Caco-2 (cell line): ENCODE measurements at regions not wholly inside any gene's neighbourhood (a gene's known extent, or its start where the extent isn't known, plus 50 kb on each side); places are given as distances from the start of the nearest gene placed in this dataset.

Experiments used
- BruUV-seq: library from RNA; stranded (reverse); fragments of 400-500 nt; replicated peaks from 2 replicates; lab custom pipeline; 2021; lab: Mats Ljungman, UMichigan
- CTCF ChIA-PET: fragments of 300-600 bp; sonication (Branson Sonifier 250); formaldehyde crosslinking; loops from one replicate; lab custom pipeline; 2022; ENCODE audit warnings: antibody characterized with exemption; lab: Charles Lee
- POLR2A ChIA-PET: fragments of 300-600 bp; sonication (Branson Sonifier 250); formaldehyde crosslinking; loops from one replicate; lab custom pipeline; 2022; ENCODE audit warnings: antibody characterized with exemption; lab: Charles Lee
- DNase-seq, 2 experiments: peaks; one replicate each; pipeline versions ENCODE4 v3.0.0 to v3.0.0-alpha.2; 2020 to 2022
- H3K27me3 ChIP-seq: replicated peaks from 2 replicates; pipeline ENCODE4 v1.6.0; 2011; ENCODE audit warnings: low read length; ENCODE audit not compliant: control insufficient read depth, insufficient read depth
- H3K36me3 ChIP-seq: 2 replicates; pipeline ENCODE4 v1.5.1; 2011; ENCODE audit warnings: low read length; ENCODE audit not compliant: control insufficient read depth, insufficient read depth
- H3K4me1 ChIP-seq: fragments of 250-450 bp; sonication (Bioruptor Pico); 2 replicates; pipeline ENCODE4 v1.5.1; 2020; ENCODE audit warnings: mild to moderate bottlenecking
- H3K4me3 ChIP-seq: 2 replicates; pipeline ENCODE4 v1.5.1; 2011; ENCODE audit warnings: low read depth, mild to moderate bottlenecking, control low read depth, low read length
- H3K9me3 ChIP-seq: fragments of 250-450 bp; sonication (Bioruptor Pico); 2 replicates; pipeline ENCODE4 v1.5.1; 2020; ENCODE audit warnings: mild to moderate bottlenecking, moderate library complexity
- H3K27ac Mint-ChIP-seq: one replicate; pipeline ENCODE4 v1.8.0; 2022; ENCODE audit warnings: mixed read lengths; ENCODE audit not compliant: unreplicated experiment
- H3K27me3 Mint-ChIP-seq: one replicate; pipeline ENCODE4 v1.8.0; 2022; ENCODE audit warnings: mixed read lengths; ENCODE audit not compliant: insufficient read depth, unreplicated experiment
- H3K36me3 Mint-ChIP-seq: one replicate; pipeline ENCODE4 v1.8.0; 2022; ENCODE audit warnings: mild to moderate bottlenecking, mixed read lengths; ENCODE audit not compliant: insufficient read depth, unreplicated experiment
- H3K4me1 Mint-ChIP-seq: one replicate; pipeline ENCODE4 v1.8.0; 2022; ENCODE audit warnings: low read depth, mixed read lengths; ENCODE audit not compliant: unreplicated experiment
- H3K4me3 Mint-ChIP-seq: one replicate; pipeline ENCODE4 v1.8.0; 2022; ENCODE audit warnings: mild to moderate bottlenecking, moderate library complexity, mixed read lengths; ENCODE audit not compliant: unreplicated experiment
- H3K9me3 Mint-ChIP-seq: one replicate; pipeline ENCODE4 v1.8.0; 2022; ENCODE audit warnings: mixed read lengths; ENCODE audit not compliant: unreplicated experiment
- intact Hi-C: fragments of 100-400 bp; cut with micrococcal nuclease; formaldehyde crosslinking; loops from one replicate; pipeline ENCODE4 v1.10.0; 2022; ENCODE audit not compliant: unreplicated experiment
- TF ChIP-seq, protein P1 (sequence below), 2 experiments: fragments of 200-600 bp in 1 of 2; IDR thresholded peaks; 1 replicate in 1 of 2; 2 replicates in 1 of 2; pipeline versions ENCODE4 v1.5.1 to v1.8.0; 2011 to 2022; ENCODE audit warnings: antibody characterized with exemption in 1 of 2, control low read depth in 1 of 2, inconsistent platforms in 1 of 2, low read depth in 1 of 2, low read length in 1 of 2, mild to moderate bottlenecking in 1 of 2, moderate library complexity in 1 of 2; ENCODE audit not compliant: insufficient read depth in 1 of 2, severe bottlenecking in 1 of 2, unreplicated experiment in 1 of 2

DNA sequence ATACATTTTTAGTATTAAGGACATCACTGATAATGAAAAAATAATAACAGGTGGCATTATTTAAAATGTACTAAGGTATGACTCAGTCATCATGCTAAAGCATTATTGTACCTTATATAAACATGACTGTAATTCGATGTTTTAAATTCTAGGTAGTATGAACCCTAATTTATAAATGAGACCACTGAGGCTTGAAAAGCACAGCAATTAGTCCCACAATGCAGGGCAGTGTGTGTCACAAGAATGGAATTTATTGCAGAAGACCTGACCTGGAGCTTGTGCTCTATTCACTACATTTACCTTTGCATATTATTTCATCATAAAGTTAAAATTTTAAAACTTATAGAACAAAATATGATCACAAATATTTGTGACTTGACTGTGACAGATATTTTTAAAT is 358.5 kb upstream of the DSEL start:
- Histone ChIP-seq H3K36me3 (no peaks in the 10 kb centered on the region), H3K4me1 (no peaks in the 10 kb centered on the region), H3K4me3 (no peak overlapping the region), H3K27me3 (no peaks in the 10 kb centered on the region), H3K9me3 (no peaks in the 10 kb centered on the region)
- H3K27me3 Mint-ChIP-seq = peaks cover under 1% of the 10 kb centered on the region
- BruUV-seq = no TSS peak
- H3K4me3 Mint-ChIP-seq = no peak overlapping the region
- H3K4me1 Mint-ChIP-seq = no peaks in the 10 kb centered on the region
- ChIA-PET CTCF (no interaction called here), POLR2A (no interaction called here)
- DNase-seq = no peak
- intact Hi-C loops = no loop called here
- no peak overlapping the region for H3K27ac Mint-ChIP-seq
- H3K36me3 Mint-ChIP-seq = no peaks in the 10 kb centered on the region
- TF ChIP-seq, protein P1, sequence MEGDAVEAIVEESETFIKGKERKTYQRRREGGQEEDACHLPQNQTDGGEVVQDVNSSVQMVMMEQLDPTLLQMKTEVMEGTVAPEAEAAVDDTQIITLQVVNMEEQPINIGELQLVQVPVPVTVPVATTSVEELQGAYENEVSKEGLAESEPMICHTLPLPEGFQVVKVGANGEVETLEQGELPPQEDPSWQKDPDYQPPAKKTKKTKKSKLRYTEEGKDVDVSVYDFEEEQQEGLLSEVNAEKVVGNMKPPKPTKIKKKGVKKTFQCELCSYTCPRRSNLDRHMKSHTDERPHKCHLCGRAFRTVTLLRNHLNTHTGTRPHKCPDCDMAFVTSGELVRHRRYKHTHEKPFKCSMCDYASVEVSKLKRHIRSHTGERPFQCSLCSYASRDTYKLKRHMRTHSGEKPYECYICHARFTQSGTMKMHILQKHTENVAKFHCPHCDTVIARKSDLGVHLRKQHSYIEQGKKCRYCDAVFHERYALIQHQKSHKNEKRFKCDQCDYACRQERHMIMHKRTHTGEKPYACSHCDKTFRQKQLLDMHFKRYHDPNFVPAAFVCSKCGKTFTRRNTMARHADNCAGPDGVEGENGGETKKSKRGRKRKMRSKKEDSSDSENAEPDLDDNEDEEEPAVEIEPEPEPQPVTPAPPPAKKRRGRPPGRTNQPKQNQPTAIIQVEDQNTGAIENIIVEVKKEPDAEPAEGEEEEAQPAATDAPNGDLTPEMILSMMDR (IDR thresholded peaks at IDR 0.05; ENCODE audit: insufficient read depth in 1 of 2, low read depth in 1 of 2, low read length in 1 of 2, severe bottlenecking in 1 of 2, unreplicated experiment in 1 of 2) = no peak
- H3K9me3 Mint-ChIP-seq = no peaks in the 10 kb centered on the region

DNA sequence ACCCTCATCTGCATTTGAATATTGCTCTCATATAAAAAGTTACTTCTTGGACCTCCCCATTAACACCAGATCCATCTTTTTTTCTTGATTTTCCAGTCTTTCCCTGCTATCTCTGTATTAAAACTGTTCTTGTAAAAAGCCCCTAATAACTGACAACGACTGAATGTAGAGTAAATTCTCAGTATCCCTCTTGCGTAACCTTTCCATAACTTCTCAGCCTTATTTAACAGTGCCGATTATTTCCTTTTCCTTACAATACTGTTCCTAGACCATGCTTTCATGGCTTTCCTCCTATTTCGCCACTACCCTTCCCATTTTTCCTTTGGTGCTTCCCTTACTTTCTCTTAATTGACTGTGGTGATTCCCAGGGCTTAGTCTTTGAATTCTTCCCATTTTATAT is 348.9 kb upstream of the DSEL start:
- Mint-ChIP-seq H3K9me3 (no peaks in the 10 kb centered on the region), H3K36me3 (no peaks in the 10 kb centered on the region), H3K4me3 (no peak overlapping the region), H3K27ac (no peak overlapping the region), H3K4me1 (no peaks in the 10 kb centered on the region), H3K27me3 (peaks cover 3% of the 10 kb centered on the region)
- DNase-seq = no peak
- intact Hi-C loops = loop anchor here (10.0 kb wide), 1 partner anchor 651 kb away; no protein-coding TSS in a partner anchor
- no peaks in the 10 kb centered on the region for H3K27me3 ChIP-seq
- no peak overlapping the region for H3K4me3 ChIP-seq
- BruUV-seq = no TSS peak
- ChIA-PET CTCF (no interaction called here), POLR2A (no interaction called here)
- no peaks in the 10 kb centered on the region for H3K4me1 ChIP-seq
- TF ChIP-seq, protein P1 (IDR thresholded peaks at IDR 0.05; ENCODE audit: insufficient read depth in 1 of 2, low read depth in 1 of 2, low read length in 1 of 2, severe bottlenecking in 1 of 2, unreplicated experiment in 1 of 2) = no peak
- H3K9me3 ChIP-seq = no peaks in the 10 kb centered on the region
- H3K36me3 ChIP-seq = no peaks in the 10 kb centered on the region

DNA sequence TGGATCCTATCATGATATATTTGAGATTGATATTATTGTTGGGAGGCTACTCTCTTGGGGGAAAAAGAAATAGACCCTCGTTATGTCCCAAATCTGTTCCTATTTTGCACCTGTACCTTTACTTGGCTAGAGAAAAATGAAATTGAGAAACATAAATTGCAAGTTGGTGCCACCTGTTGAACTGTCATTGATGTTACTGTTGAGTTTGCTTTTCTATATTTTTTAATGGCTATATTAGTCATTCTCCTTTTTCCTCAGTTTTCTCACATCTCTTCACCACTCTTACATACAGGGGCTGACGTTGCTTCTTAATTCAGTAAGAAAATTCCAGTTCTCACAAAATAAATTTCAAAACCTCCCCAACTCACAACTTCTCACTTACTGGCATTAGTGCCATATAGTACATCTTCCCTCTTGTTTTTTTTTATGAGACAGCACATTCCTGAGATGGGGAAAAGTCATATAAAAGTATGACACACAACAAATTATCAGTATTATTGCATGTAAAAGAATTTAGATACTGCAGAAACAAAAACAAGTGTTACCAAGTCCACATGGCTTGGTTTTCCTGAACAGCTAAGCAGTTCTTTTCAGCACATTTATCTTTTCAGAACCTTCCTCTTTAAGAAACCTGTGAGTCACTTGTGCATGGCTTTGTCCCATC is 348.3 kb upstream of the DSEL start:
- Histone ChIP-seq H3K36me3 (no peaks in the 10 kb centered on the region), H3K9me3 (no peaks in the 10 kb centered on the region), H3K4me1 (no peaks in the 10 kb centered on the region), H3K4me3 (no peak overlapping the region), H3K27me3 (no peaks in the 10 kb centered on the region)
- H3K36me3 Mint-ChIP-seq = no peaks in the 10 kb centered on the region
- TF ChIP-seq, protein P1 (IDR thresholded peaks at IDR 0.05; ENCODE audit: insufficient read depth in 1 of 2, low read depth in 1 of 2, low read length in 1 of 2, severe bottlenecking in 1 of 2, unreplicated experiment in 1 of 2) = no peak
- H3K9me3 Mint-ChIP-seq = no peaks in the 10 kb centered on the region
- no peak for DNase-seq
- POLR2A ChIA-PET = no interaction called here
- H3K4me1 Mint-ChIP-seq = no peaks in the 10 kb centered on the region
- no peak overlapping the region for H3K4me3 Mint-ChIP-seq
- intact Hi-C loops = loop anchor here (10.0 kb wide), 1 partner anchor 650 kb away; no protein-coding TSS in a partner anchor
- BruUV-seq = no TSS peak
- H3K27ac Mint-ChIP-seq = no peak overlapping the region
- no peaks in the 10 kb centered on the region for H3K27me3 Mint-ChIP-seq
- CTCF ChIA-PET = no interaction called here
